Activated T-helper 1 cell treated with anti-CD3 and anti-CD28 coated beads, Interleukin-12 subunit alpha, Interleukin-12 subunit beta, Interleukin-2, Interleukin-4 antibody, amounts not matched to agents 30 ng/mL and 10 ng/mL and 1 ng/mL, durations not matched to agents 14 hours and 24 hours and 36 hours (primary cell): ENCODE measurements at regions not wholly inside any gene's neighbourhood (a gene's known extent, or its start where the extent isn't known, plus 50 kb on each side); places are given as distances from the start of the nearest gene placed in this dataset.

Experiments used
- DNase-seq: peaks from one replicate; pipeline ENCODE4 v3.0.0; 2021; ENCODE audit warnings: low spot score
- H3K27ac Mint-ChIP-seq: one replicate; pipeline ENCODE4 v1.8.0; 2021; ENCODE audit warnings: mild to moderate bottlenecking, mixed read lengths
- H3K27me3 Mint-ChIP-seq: one replicate; pipeline ENCODE4 v1.8.0; 2022; ENCODE audit warnings: mild to moderate bottlenecking, moderate library complexity, mixed read lengths; ENCODE audit not compliant: insufficient read depth
- H3K36me3 Mint-ChIP-seq: one replicate; pipeline ENCODE4 v1.8.0; 2021; ENCODE audit warnings: low read depth, mixed read lengths
- H3K4me1 Mint-ChIP-seq: one replicate; pipeline ENCODE4 v1.8.0; 2021; ENCODE audit warnings: low read depth, mixed read lengths
- H3K4me3 Mint-ChIP-seq: one replicate; pipeline ENCODE4 v1.8.0; 2021; ENCODE audit warnings: mild to moderate bottlenecking, moderate library complexity, mixed read lengths
- H3K9me3 Mint-ChIP-seq: one replicate; pipeline ENCODE4 v1.8.0; 2021; ENCODE audit warnings: mixed read lengths
- intact Hi-C: fragments of 100-400 bp; cut with micrococcal nuclease; formaldehyde crosslinking; loops from one replicate; pipeline ENCODE4 v1.15.1; 2024

DNA sequence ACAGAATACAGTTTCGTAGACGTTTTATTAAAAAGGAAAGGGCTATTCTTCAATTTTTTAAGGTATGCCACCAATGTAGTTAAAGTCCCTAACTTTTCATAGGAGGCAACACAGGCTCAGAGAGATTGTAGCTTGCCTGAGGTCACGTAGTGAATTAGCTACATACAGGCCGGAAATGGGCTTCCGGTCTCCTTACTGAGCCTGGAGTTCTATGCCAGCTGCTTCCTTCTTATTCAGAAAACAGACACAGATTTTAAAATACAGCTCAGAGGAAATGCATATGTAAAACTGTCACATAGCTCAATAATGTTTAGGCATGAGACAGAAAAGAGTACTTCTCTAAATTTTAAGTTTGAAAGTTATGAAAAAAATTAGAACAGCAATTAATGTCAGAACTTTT lies 85.4 kb upstream of the TUBA3C start:
- no peaks in the 10 kb centered on the region for H3K36me3 Mint-ChIP-seq
- no peaks in the 10 kb centered on the region for H3K27me3 Mint-ChIP-seq
- H3K4me3 Mint-ChIP-seq, result no peak overlapping the region
- H3K9me3 Mint-ChIP-seq, result peaks cover 8% of the 10 kb centered on the region
- intact Hi-C loops, result no loop called here
- H3K27ac Mint-ChIP-seq, result no peak overlapping the region
- H3K4me1 Mint-ChIP-seq, result no peaks in the 10 kb centered on the region
- DNase-seq, result no peak

- intact Hi-C loops, result no loop called here
- H3K27me3 Mint-ChIP-seq, result no peaks in the 10 kb centered on the region
These were observed 83.1 kb upstream of the TUBA3C start for GRCh38 chr13:19264711-19265110.

DNA sequence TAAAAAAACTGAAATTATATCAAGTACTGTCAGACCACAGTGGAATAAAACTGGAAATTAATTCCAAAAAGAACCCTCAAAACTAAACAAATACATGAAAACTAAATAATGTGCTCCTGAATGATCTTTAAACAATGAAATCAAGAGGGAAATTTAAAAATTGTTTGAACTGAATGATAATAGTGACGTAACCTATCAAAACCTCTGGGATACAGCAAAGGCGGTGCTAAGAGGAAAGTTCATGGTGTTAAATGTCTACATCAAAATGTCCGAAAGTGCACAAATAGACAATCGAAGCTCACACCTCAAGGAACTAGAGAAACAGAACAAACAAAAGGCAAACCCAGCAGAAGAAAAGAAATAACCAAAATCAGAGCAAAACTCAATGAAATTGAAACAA lies 70.8 kb upstream of the TUBA3C start:
- intact Hi-C loops, result no loop called here
- Mint-ChIP-seq H3K27ac (no peak overlapping the region), H3K27me3 (no peaks in the 10 kb centered on the region)

More at GRCh38 chr13:19264711-19265110, 83.1 kb upstream of the TUBA3C start:
- H3K36me3 Mint-ChIP-seq, result no peaks in the 10 kb centered on the region
- H3K4me1 Mint-ChIP-seq, result no peaks in the 10 kb centered on the region
- no peak overlapping the region for H3K4me3 Mint-ChIP-seq
- no peak for DNase-seq
- no peaks in the 10 kb centered on the region for H3K9me3 Mint-ChIP-seq
- H3K27ac Mint-ChIP-seq, result no peak overlapping the region

DNA sequence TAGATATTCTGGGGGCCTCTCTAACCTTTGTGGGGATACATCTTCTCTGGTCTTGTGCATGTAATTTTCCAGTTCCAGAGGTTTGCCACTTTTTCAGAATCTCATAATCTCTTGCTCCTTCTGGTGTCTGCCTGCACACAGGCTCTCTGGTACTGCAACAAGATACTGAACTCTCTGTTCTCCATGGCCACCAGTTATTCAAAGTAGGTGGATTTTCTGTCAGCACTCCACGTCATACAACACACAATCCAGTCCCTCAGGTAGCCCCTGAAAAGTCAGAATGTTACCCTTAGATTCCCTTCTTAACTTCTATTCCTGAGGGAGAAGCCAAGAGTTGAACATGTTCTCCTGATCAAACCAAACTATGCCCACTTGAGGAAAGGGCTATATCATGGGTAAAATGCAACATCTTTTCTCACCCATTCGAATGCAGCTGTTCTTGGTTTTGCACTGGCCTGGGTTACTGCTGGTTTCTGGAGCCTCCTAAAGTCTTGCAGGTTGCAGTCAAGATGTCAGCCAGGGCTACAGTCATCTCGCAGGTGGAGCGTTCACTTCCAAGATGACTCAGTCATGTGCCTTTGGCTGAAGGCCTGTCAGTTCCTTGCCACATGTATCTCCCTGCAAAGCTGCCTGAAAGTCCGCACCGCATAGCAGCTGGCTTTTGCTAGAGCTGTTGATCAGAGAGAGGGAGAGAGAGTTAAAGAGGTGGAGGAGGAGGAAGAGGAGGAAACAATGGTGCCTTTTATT lies 57.7 kb upstream of the TUBA3C start:
- H3K9me3 Mint-ChIP-seq, result no peaks in the 10 kb centered on the region
- intact Hi-C loops, result no loop called here
- H3K36me3 Mint-ChIP-seq, result no peaks in the 10 kb centered on the region
- H3K27ac Mint-ChIP-seq, result no peak overlapping the region
- no peaks in the 10 kb centered on the region for H3K27me3 Mint-ChIP-seq
- no peak for DNase-seq
- H3K4me3 Mint-ChIP-seq, result no peak overlapping the region
- no peaks in the 10 kb centered on the region for H3K4me1 Mint-ChIP-seq

More for the DNA sequence above, 70.8 kb upstream of the TUBA3C start:
- DNase-seq, result no peak
- no peaks in the 10 kb centered on the region for H3K4me1 Mint-ChIP-seq
- no peaks in the 10 kb centered on the region for H3K36me3 Mint-ChIP-seq
- no peak overlapping the region for H3K4me3 Mint-ChIP-seq
- H3K9me3 Mint-ChIP-seq, result peaks cover 42% of the 10 kb centered on the region
